BJ (cell line): ENCODE measurements at regions not wholly inside any gene's neighbourhood (a gene's known extent, or its start where the extent isn't known, plus 50 kb on each side); places are given as distances from the start of the nearest gene placed in this dataset.

Source experiments
- CTCF ChIA-PET: fragments of 350-600 bp; formaldehyde crosslinking; extraction: SDS; loops from one replicate; lab custom pipeline; 2021; ENCODE audit warnings: antibody characterized with exemption, inconsistent platforms; lab: Yijun Ruan, JAX
- POLR2A ChIA-PET: fragments of 300-600 bp; sonication (Branson Sonifier 250); formaldehyde crosslinking; extraction: SDS; loops from one replicate; lab custom pipeline; 2021; ENCODE audit warnings: antibody characterized with exemption; lab: Charles Lee
- DNase-seq: peaks from one replicate; pipeline ENCODE4 v3.0.0-alpha.2; 2011; ENCODE audit warnings: low read depth
- H3K27me3 ChIP-seq: 2 replicates; pipeline ENCODE4 v1.6.0; 2011; ENCODE audit warnings: low read length; ENCODE audit not compliant: control insufficient read depth, insufficient read depth
- H3K36me3 ChIP-seq: 2 replicates; pipeline ENCODE4 v1.5.1; 2011; ENCODE audit warnings: low read length; ENCODE audit not compliant: control insufficient read depth, insufficient read depth
- H3K4me3 ChIP-seq: 2 replicates; pipeline ENCODE4 v1.5.1; 2011; ENCODE audit warnings: low read depth, mild to moderate bottlenecking, control low read depth, low read length
- TF ChIP-seq, protein P1 (sequence below): IDR thresholded peaks from 2 replicates; pipeline ENCODE4 v1.5.1; 2011; ENCODE audit warnings: low read depth, mild to moderate bottlenecking, control low read depth, inconsistent platforms, low read length, moderate library complexity; ENCODE audit not compliant: insufficient read depth

DNA sequence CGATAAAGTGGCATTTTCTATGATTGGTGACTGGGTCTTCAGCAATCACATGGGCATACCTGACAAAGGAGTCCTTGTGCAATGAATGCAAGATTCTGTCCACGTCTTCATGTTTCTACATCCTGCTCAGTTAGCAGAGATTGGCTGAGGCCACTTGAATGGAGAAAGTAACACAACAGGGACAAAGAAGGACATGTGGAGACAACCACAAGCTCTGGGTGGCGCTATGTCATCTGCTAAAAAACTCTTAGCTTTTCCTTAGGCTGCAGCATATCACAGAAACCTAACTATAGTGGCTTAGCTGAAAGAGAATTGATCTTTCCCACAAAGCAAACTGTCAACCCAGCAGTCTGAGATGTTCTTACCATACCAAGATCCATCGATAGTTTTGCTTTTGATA is 1109.7 kb downstream of the SOCS6 start:
- Histone ChIP-seq H3K27me3 (no peaks in the 10 kb centered on the region), H3K36me3 (no peaks in the 10 kb centered on the region), H3K4me3 (no peak overlapping the region)
- DNase-seq = no peak
- ChIA-PET CTCF (interaction anchor here (0.5 kb wide), 1 partner anchor 16 kb away, joined by 3 read pairs; no protein-coding TSS in a partner anchor), POLR2A (no interaction called here)
- TF ChIP-seq, protein P1, sequence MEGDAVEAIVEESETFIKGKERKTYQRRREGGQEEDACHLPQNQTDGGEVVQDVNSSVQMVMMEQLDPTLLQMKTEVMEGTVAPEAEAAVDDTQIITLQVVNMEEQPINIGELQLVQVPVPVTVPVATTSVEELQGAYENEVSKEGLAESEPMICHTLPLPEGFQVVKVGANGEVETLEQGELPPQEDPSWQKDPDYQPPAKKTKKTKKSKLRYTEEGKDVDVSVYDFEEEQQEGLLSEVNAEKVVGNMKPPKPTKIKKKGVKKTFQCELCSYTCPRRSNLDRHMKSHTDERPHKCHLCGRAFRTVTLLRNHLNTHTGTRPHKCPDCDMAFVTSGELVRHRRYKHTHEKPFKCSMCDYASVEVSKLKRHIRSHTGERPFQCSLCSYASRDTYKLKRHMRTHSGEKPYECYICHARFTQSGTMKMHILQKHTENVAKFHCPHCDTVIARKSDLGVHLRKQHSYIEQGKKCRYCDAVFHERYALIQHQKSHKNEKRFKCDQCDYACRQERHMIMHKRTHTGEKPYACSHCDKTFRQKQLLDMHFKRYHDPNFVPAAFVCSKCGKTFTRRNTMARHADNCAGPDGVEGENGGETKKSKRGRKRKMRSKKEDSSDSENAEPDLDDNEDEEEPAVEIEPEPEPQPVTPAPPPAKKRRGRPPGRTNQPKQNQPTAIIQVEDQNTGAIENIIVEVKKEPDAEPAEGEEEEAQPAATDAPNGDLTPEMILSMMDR = no peak

DNA sequence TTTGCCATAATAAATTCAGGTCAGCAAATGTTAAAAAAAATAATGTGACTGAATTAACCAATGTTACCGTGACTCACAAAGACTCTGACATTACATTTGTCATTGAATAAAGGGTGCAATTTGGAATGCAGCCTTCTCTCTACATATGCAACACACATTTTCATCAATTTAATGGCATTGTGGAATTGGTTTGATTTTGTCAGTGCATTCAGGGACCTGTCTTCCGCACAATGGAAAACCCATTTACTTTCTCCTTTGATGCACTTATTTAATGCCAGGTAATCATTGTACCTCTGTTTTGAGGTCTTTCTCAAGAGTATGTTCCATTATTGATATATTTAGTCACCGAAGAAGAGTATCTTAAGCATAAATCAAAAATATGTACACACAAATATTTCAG is 1099.3 kb downstream of the SOCS6 start:
- TF ChIP-seq, protein P1 = no peak
- DNase-seq = no peak
- no peaks in the 10 kb centered on the region for H3K27me3 ChIP-seq
- ChIA-PET POLR2A (no interaction called here), CTCF (no interaction called here)
- H3K36me3 ChIP-seq = no peaks in the 10 kb centered on the region
- no peak overlapping the region for H3K4me3 ChIP-seq

DNA sequence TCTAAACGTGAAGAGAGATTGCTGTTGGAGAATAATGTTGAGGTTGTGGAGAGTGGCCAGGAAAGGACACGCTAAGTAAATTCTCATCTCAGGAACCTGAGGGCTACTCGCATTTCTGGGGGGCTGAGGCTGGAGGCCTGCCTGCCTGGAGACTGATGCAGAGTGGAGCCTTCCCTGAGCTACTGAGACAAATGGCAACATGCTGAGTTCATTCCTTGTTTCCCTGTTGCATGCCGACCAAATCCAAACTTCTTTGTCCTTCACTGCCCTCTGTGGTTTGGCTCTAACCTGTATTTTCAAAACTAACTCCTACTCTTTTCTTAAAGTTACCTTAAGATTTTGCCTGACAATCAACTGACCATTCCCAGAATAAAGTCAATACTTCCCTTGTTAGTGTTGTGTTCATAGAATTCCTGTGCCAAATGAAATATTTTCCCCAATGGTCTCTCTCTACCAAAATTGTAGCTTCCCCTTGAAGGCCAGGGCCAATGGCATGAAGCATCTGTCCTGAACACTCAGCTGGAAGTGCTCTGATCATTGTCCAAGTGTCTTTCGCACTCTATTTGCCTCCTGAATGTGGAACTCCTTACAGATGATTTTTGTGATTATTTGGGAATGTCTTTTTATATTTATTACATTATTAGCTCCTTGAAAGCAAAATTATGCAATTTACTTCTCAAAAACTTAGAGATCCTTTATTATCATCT is 1085.6 kb downstream of the SOCS6 start:
- CTCF ChIA-PET = no interaction called here
- H3K27me3 ChIP-seq = no peaks in the 10 kb centered on the region
- DNase-seq = no peak
- TF ChIP-seq, protein P1 = no peak
- POLR2A ChIA-PET = no interaction called here
- no peaks in the 10 kb centered on the region for H3K36me3 ChIP-seq
- no peak overlapping the region for H3K4me3 ChIP-seq

DNA sequence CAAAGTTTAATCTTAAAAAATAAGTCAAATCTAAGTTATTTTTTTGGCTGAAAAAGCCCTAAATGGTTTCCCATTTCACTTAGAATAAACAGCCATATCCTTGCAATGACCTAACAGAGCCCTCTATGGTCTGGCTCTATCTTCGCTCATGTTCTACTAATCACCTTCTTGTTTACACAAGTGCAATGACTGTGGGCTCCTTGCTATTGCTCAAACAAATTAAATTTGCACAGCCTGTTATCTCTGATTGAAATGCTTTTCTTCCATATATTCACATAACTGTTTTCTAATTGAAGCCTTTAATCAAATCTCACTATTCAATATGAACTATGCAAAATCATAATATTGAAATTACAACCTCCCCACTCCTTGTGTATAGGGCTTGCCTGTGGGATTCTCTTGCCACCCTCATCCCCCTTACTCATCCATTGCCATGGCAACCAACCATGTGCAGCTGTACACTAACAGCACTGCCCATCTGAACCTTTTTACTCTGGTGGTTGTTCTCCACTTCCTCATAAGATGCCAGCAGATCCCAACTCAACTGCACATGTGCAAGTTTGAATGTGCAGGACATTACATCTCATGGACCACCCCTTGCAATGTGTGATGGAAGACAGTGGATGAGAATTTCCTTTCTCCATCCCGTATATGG is 1083.2 kb downstream of the SOCS6 start:
- no peaks in the 10 kb centered on the region for H3K36me3 ChIP-seq
- no peaks in the 10 kb centered on the region for H3K27me3 ChIP-seq
- no peak overlapping the region for H3K4me3 ChIP-seq
- TF ChIP-seq, protein P1 = no peak
- ChIA-PET POLR2A (no interaction called here), CTCF (no interaction called here)
- no peak for DNase-seq

DNA sequence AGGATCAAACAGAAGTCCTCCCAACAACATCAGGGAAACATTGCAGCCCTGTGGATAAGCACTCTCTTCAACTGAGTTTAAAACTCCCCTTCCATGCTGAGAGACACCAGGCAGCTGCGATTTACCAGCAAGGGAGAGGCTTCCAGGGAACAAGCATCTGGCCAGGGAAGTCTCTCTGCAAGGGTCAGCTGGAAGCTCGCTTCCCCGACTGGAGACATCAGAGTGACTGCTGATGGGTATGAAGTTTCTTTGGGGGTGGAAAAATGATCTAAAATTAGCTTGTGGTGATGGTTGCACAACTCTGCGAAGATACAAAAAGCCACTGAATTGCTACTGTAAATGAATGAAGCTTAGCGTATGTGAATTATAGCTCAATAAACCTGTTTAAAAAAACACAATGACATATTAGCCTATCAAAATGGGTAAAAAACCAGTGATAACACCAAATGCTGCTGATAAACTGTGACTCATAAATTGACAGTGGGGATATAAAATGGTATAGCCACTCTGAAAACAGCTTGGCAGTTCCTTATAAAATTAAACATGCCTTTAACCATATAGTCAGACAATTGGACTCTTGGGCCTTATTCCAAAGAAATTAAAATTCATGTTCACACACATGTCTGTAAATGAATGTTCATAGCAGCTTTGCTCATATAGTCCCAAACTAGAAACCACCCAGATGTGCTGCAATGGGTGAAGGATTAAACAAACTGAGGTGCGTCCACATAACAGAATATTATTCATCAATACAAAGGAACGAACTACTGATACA is 1082.0 kb downstream of the SOCS6 start:
- Histone ChIP-seq H3K4me3 (no peak overlapping the region), H3K27me3 (no peaks in the 10 kb centered on the region), H3K36me3 (no peaks in the 10 kb centered on the region)
- TF ChIP-seq, protein P1 = no peak
- ChIA-PET CTCF (no interaction called here), POLR2A (no interaction called here)
- no peak for DNase-seq
